Peyer's patch (tissue), 4 donors: ENCODE measurements at regions not wholly inside any gene's neighbourhood (a gene's known extent, or its start where the extent isn't known, plus 50 kb on each side); places are given as distances from the start of the nearest gene placed in this dataset.

Source experiments
- DNase-seq, 3 donors: peaks; one replicate each; pipeline ENCODE4 v3.0.0-alpha.2; 2017 to 2019
- H3K27ac ChIP-seq, 4 donors: fragments of 200-600 bp; sonication (generic); one replicate each; pipeline ENCODE4 v1.5.1; 2016 to 2019
- H3K27me3 ChIP-seq, 2 donors: fragments of 200-600 bp; sonication (generic); one replicate each; pipeline ENCODE4 v1.5.1; 2019
- H3K36me3 ChIP-seq, 3 donors: fragments of 200-600 bp; sonication (generic); one replicate each; pipeline ENCODE4 v1.5.1; 2016 to 2019
- H3K4me1 ChIP-seq, 4 donors: fragments of 200-600 bp; sonication (generic); one replicate each; pipeline ENCODE4 v1.5.1; 2016 to 2019
- H3K4me3 ChIP-seq, 4 donors: fragments of 200-600 bp; sonication (generic); 1 replicate in 3 of 4; 2 replicates in 1 of 4; pipeline ENCODE4 v1.5.1; 2016 to 2019; ENCODE audit warnings: mild to moderate bottlenecking in 1 of 4
- H3K9me3 ChIP-seq, 4 donors: fragments of 200-600 bp; sonication (generic); one replicate each; pipeline ENCODE4 v1.5.1; 2016 to 2019; ENCODE audit warnings: mild to moderate bottlenecking in 1 of 4
- CTCF ChIP-seq, 6 experiments: fragments of 450-650 bp in 4 of 6; fragments of 200-600 bp in 2 of 6; sonication (generic) in 1 of 6; IDR thresholded peaks; one replicate each; pipeline ENCODE4 v1.5.1; 2017 to 2019; ENCODE audit warnings: antibody characterized with exemption in 6 of 6, mild to moderate bottlenecking in 3 of 6, moderate library complexity in 1 of 6
- POLR2A ChIP-seq, 2 donors: fragments of 450-650 bp; IDR thresholded peaks; one replicate each; pipeline ENCODE4 v1.5.1; 2017; ENCODE audit warnings: antibody characterized with exemption in 2 of 2, mild to moderate bottlenecking in 2 of 2, moderate library complexity in 2 of 2

- Histone ChIP-seq H3K9me3 (no peaks in the 10 kb centered on the region), H3K27me3 (no peaks in the 10 kb centered on the region), H3K4me3 (no peak overlapping the region), H3K36me3 (no peaks in the 10 kb centered on the region), H3K27ac (no peak overlapping the region), H3K4me1 (peaks cover 0 to 24% (median 0%) of the 10 kb centered on the region in 4 donors)
- TF ChIP-seq POLR2A (IDR thresholded peaks at IDR 0.05), result no peak
- no peak for TF ChIP-seq CTCF (IDR thresholded peaks at IDR 0.05)
- peak in 1 of 3 donors; percentile 19 for DNase-seq
Measured at GRCh38 chr1:54463259-54464030, 57.3 kb upstream of the SSBP3 start.

GRCh38 chr1:54462597-54463258, 56.5 kb upstream of the SSBP3 start:
- peaks cover 0 to 24% (median 0%) of the 10 kb centered on the region in 4 donors for H3K4me1 ChIP-seq
- no peaks in the 10 kb centered on the region for H3K9me3 ChIP-seq
- H3K36me3 ChIP-seq, result no peaks in the 10 kb centered on the region
- no peak overlapping the region for H3K27ac ChIP-seq
- H3K27me3 ChIP-seq, result no peaks in the 10 kb centered on the region
- TF ChIP-seq POLR2A (IDR thresholded peaks at IDR 0.05) (no peak), CTCF (IDR thresholded peaks at IDR 0.05) (no peak)
- peak in 1 of 3 donors; percentile 30 for DNase-seq
- H3K4me3 ChIP-seq, result no peak overlapping the region

GRCh38 chr1:54461731-54462596, 55.8 kb upstream of the SSBP3 start:
- Histone ChIP-seq H3K4me3 (no peak overlapping the region), H3K27ac (no peak overlapping the region), H3K27me3 (no peaks in the 10 kb centered on the region), H3K36me3 (no peaks in the 10 kb centered on the region), H3K9me3 (no peaks in the 10 kb centered on the region), H3K4me1 (peaks cover 0 to 24% (median 0%) of the 10 kb centered on the region in 4 donors)
- no peak for DNase-seq
- no peak for TF ChIP-seq CTCF (IDR thresholded peaks at IDR 0.05)
- no peak for TF ChIP-seq POLR2A (IDR thresholded peaks at IDR 0.05)

GRCh38 chr1:54460861-54461387, 54.7 kb upstream of the SSBP3 start:
- no peak for TF ChIP-seq CTCF (IDR thresholded peaks at IDR 0.05)
- no peak for TF ChIP-seq POLR2A (IDR thresholded peaks at IDR 0.05)
- Histone ChIP-seq H3K9me3 (no peaks in the 10 kb centered on the region), H3K4me3 (no peak overlapping the region), H3K4me1 (peaks cover 0 to 24% (median 0%) of the 10 kb centered on the region in 4 donors), H3K27me3 (no peaks in the 10 kb centered on the region), H3K36me3 (no peaks in the 10 kb centered on the region), H3K27ac (no peak overlapping the region)
- no peak for DNase-seq

- H3K4me3 ChIP-seq, result no peak overlapping the region
- H3K9me3 ChIP-seq, result no peaks in the 10 kb centered on the region
- H3K27me3 ChIP-seq, result no peaks in the 10 kb centered on the region
- peaks cover 0 to 24% (median 0%) of the 10 kb centered on the region in 4 donors for H3K4me1 ChIP-seq
- no peak overlapping the region for H3K27ac ChIP-seq
- no peaks in the 10 kb centered on the region for H3K36me3 ChIP-seq
- no peak for TF ChIP-seq CTCF (IDR thresholded peaks at IDR 0.05)
- no peak for TF ChIP-seq POLR2A (IDR thresholded peaks at IDR 0.05)
- DNase-seq, result peak in 1 of 3 donors; percentile 28
Measured at GRCh38 chr1:54460351-54460750, 54.2 kb upstream of the SSBP3 start.
